Thoracic aorta (tissue), 2 donors: ENCODE measurements at regions not wholly inside any gene's neighbourhood (a gene's known extent, or its start where the extent isn't known, plus 50 kb on each side); places are given as distances from the start of the nearest gene placed in this dataset.

ENCODE experiments used
- ATAC-seq: fragments of 150-250 bp; one replicate; pipeline ENCODE4 v1.8.0; 2017; ENCODE audit warnings: low read depth; ENCODE audit not compliant: insufficient number of reproducible peaks, low FRiP score
- DNase-seq: peaks from one replicate; pipeline ENCODE4 v3.0.0-alpha.2; 2020; ENCODE audit warnings: low spot score
- H3K27ac ChIP-seq, 2 donors: fragments of 200-600 bp; sonication (generic); 1 replicate in 1 of 2; 2 replicates in 1 of 2; pipeline ENCODE4 v1.5.1; 2016; ENCODE audit warnings: mild to moderate bottlenecking in 2 of 2, moderate library complexity in 2 of 2
- H3K27me3 ChIP-seq: fragments of 200-600 bp; sonication (generic); replicated peaks from 2 replicates; pipeline ENCODE4 v1.6.0; 2016; ENCODE audit warnings: mild to moderate bottlenecking; ENCODE audit not compliant: insufficient read depth
- H3K36me3 ChIP-seq: fragments of 200-600 bp; sonication (generic); one replicate; pipeline ENCODE4 v1.5.1; 2016
- H3K4me1 ChIP-seq, 2 donors: fragments of 200-600 bp; sonication (generic); 1 replicate in 1 of 2; 2 replicates in 1 of 2; pipeline versions ENCODE4 v1.5.1 to v1.6.0; 2016; ENCODE audit warnings: low read depth in 2 of 2, mild to moderate bottlenecking in 1 of 2; ENCODE audit not compliant: control insufficient read depth in 1 of 2
- H3K4me3 ChIP-seq: fragments of 200-600 bp; sonication (generic); 2 replicates; pipeline ENCODE4 v1.5.1; 2016; ENCODE audit warnings: mild to moderate bottlenecking
- H3K9me3 ChIP-seq: fragments of 200-600 bp; sonication (generic); 2 replicates; pipeline ENCODE4 v1.5.1; 2016
- CTCF ChIP-seq: fragments of 200-600 bp; sonication (generic); IDR thresholded peaks from one replicate; pipeline ENCODE4 v1.5.1; 2019; ENCODE audit warnings: antibody characterized with exemption

GRCh38 chr13:39946769-39947168 lies 291.3 kb downstream of the COG6 start:
- no peak for ATAC-seq
- Histone ChIP-seq H3K4me1 (no peaks in the 10 kb centered on the region), H3K4me3 (no peak overlapping the region), H3K9me3 (no peaks in the 10 kb centered on the region), H3K36me3 (no peaks in the 10 kb centered on the region), H3K27me3 (no peaks in the 10 kb centered on the region), H3K27ac (no peak overlapping the region)
- TF ChIP-seq CTCF, result no peak
- DNase-seq, result no peak

GRCh38 chr13:39951301-39951700 lies 295.8 kb downstream of the COG6 start:
- Histone ChIP-seq H3K9me3 (no peaks in the 10 kb centered on the region), H3K27me3 (no peaks in the 10 kb centered on the region), H3K36me3 (no peaks in the 10 kb centered on the region), H3K4me3 (no peak overlapping the region), H3K27ac (no peak overlapping the region), H3K4me1 (peaks cover 5 to 9% of the 10 kb centered on the region in 2 donors)
- no peak for ATAC-seq
- no peak for TF ChIP-seq CTCF
- DNase-seq, result no peak

GRCh38 chr13:39952249-39953233 lies 297.1 kb downstream of the COG6 start:
- no peak overlapping the region for H3K4me3 ChIP-seq
- ATAC-seq (no peak), DNase-seq (no peak)
- no peaks in the 10 kb centered on the region for H3K27me3 ChIP-seq
- H3K4me1 ChIP-seq, result peaks cover 5 to 9% of the 10 kb centered on the region in 2 donors
- TF ChIP-seq CTCF, result no peak
- H3K36me3 ChIP-seq, result no peaks in the 10 kb centered on the region
- H3K27ac ChIP-seq, result no peak overlapping the region
- no peaks in the 10 kb centered on the region for H3K9me3 ChIP-seq

- ATAC-seq (no peak), DNase-seq (no peak)
- no peak overlapping the region for H3K4me3 ChIP-seq
- no peaks in the 10 kb centered on the region for H3K27me3 ChIP-seq
- peaks cover 5 to 9% of the 10 kb centered on the region in 2 donors for H3K4me1 ChIP-seq
- TF ChIP-seq CTCF, result no peak
- H3K27ac ChIP-seq, result no peak overlapping the region
- no peaks in the 10 kb centered on the region for H3K36me3 ChIP-seq
- H3K9me3 ChIP-seq, result no peaks in the 10 kb centered on the region
Measured at GRCh38 chr13:39954476-39954875, 299.0 kb downstream of the COG6 start.

GRCh38 chr13:39955560-39955959 lies 300.1 kb downstream of the COG6 start:
- no peaks in the 10 kb centered on the region for H3K36me3 ChIP-seq
- H3K4me1 ChIP-seq, result peaks cover 5 to 9% of the 10 kb centered on the region in 2 donors
- ATAC-seq (no peak), DNase-seq (no peak)
- no peak overlapping the region for H3K4me3 ChIP-seq
- H3K9me3 ChIP-seq, result no peaks in the 10 kb centered on the region
- TF ChIP-seq CTCF, result no peak
- H3K27me3 ChIP-seq, result no peaks in the 10 kb centered on the region
- no peak overlapping the region for H3K27ac ChIP-seq
